SW 1271 (cell line): ENCODE measurements at regions not wholly inside any gene's neighbourhood (a gene's known extent, or its start where the extent isn't known, plus 50 kb on each side); places are given as distances from the start of the nearest gene placed in this dataset.
"Not testable (repeated sequence)": the region's sequence is repeated elsewhere in the genome, so short reads cannot be mapped to it uniquely, and the experiment has no call there.

ENCODE experiments used
- DNase-seq, 2 experiments: peaks; one replicate each; lab custom pipeline; 2025; lab: John Stamatoyannopoulos, UW

- DNase-seq: not testable (repeated sequence)
Observed at GRCh38 chr2:111316881-111317549, 196.3 kb downstream of the BCL2L11 start.

- not testable (repeated sequence) for DNase-seq
Observed at GRCh38 chr2:111319552-111319951, 198.8 kb downstream of the BCL2L11 start.

- DNase-seq: not testable (repeated sequence)
Observed at GRCh38 chr2:111320264-111320663, 199.6 kb downstream of the BCL2L11 start.

GRCh38 chr2:111320965-111321364, 200.3 kb downstream of the BCL2L11 start:
- not testable (repeated sequence) for DNase-seq

- not testable (repeated sequence) for DNase-seq
Observed at GRCh38 chr2:111323384-111323783, 202.7 kb downstream of the BCL2L11 start.

- DNase-seq: not testable (repeated sequence)
Observed at GRCh38 chr2:111327726-111328125, 207.0 kb downstream of the BCL2L11 start.

GRCh38 chr2:111329309-111329708, 208.6 kb downstream of the BCL2L11 start:
- not testable (repeated sequence) for DNase-seq

GRCh38 chr2:111331099-111331724, 210.5 kb downstream of the BCL2L11 start:
- DNase-seq: not testable (repeated sequence)

- not testable (repeated sequence) for DNase-seq
Observed at GRCh38 chr2:111335220-111335907, 214.7 kb downstream of the BCL2L11 start.

GRCh38 chr2:111338474-111338873, 217.8 kb downstream of the BCL2L11 start:
- not testable (repeated sequence) for DNase-seq

- not testable (repeated sequence) for DNase-seq
Observed at GRCh38 chr2:111339476-111339875, 218.8 kb downstream of the BCL2L11 start.

GRCh38 chr2:111344590-111344989, 223.9 kb downstream of the BCL2L11 start:
- DNase-seq: not testable (repeated sequence)

GRCh38 chr2:111345439-111345838, 224.7 kb downstream of the BCL2L11 start:
- DNase-seq: not testable (repeated sequence)

- not testable (repeated sequence) for DNase-seq
Observed at GRCh38 chr2:111346018-111346930, 225.6 kb downstream of the BCL2L11 start.

- DNase-seq: not testable (repeated sequence)
Observed at GRCh38 chr2:111347695-111348094, 227.0 kb downstream of the BCL2L11 start.

- not testable (repeated sequence) for DNase-seq
Observed at GRCh38 chr2:111348316-111348715, 227.6 kb downstream of the BCL2L11 start.

GRCh38 chr2:111355022-111355817, 234.5 kb downstream of the BCL2L11 start:
- not testable (repeated sequence) for DNase-seq

- DNase-seq: not testable (repeated sequence)
Observed at GRCh38 chr2:111355823-111356511, 235.3 kb downstream of the BCL2L11 start.

GRCh38 chr2:111356512-111357031, 235.9 kb downstream of the BCL2L11 start:
- DNase-seq: not testable (repeated sequence)
